Choroid plexus epithelial cell (primary cell): ENCODE measurements at regions not wholly inside any gene's neighbourhood (a gene's known extent, or its start where the extent isn't known, plus 50 kb on each side); places are given as distances from the start of the nearest gene placed in this dataset.

Source experiments
- DNase-seq: peaks from one replicate; pipeline ENCODE4 v3.0.0-alpha.2; 2010; ENCODE audit warnings: low read depth
- H3K4me3 ChIP-seq: 2 replicates; pipeline ENCODE4 v1.5.1; 2011; ENCODE audit warnings: low read depth, mild to moderate bottlenecking, control low read depth, low read length, moderate library complexity
- CTCF ChIP-seq: conservative IDR thresholded peaks from 2 replicates; pipeline ENCODE4 v1.5.1; 2011; ENCODE audit warnings: low read depth, mild to moderate bottlenecking, control low read depth, inconsistent platforms, low read length, moderate library complexity

- DNase-seq = peak; percentile 60
- H3K4me3 ChIP-seq = no peak overlapping the region
- TF ChIP-seq CTCF = no peak
Measured at GRCh38 chr18:44552706-44553105, 128.0 kb upstream of the SETBP1 start.

GRCh38 chr18:44556296-44556695 lies 124.4 kb upstream of the SETBP1 start:
- TF ChIP-seq CTCF = no peak

GRCh38 chr18:44557616-44558151 lies 123.0 kb upstream of the SETBP1 start:
- no peak for DNase-seq

More at GRCh38 chr18:44556296-44556695, 124.4 kb upstream of the SETBP1 start:
- no peak for DNase-seq
- no peak overlapping the region for H3K4me3 ChIP-seq

GRCh38 chr18:44558767-44559166 lies 121.9 kb upstream of the SETBP1 start:
- DNase-seq = no peak
- TF ChIP-seq CTCF = no peak
- no peak overlapping the region for H3K4me3 ChIP-seq

More at GRCh38 chr18:44557616-44558151, 123.0 kb upstream of the SETBP1 start:
- H3K4me3 ChIP-seq = no peak overlapping the region
- no peak for TF ChIP-seq CTCF

- DNase-seq = no peak
- no peak for TF ChIP-seq CTCF
- no peak overlapping the region for H3K4me3 ChIP-seq
Measured at GRCh38 chr18:44562986-44563385, 117.7 kb upstream of the SETBP1 start.

- DNase-seq = peak; percentile 80
- no peak overlapping the region for H3K4me3 ChIP-seq
- TF ChIP-seq CTCF = no peak
Measured at GRCh38 chr18:44564922-44565321, 115.8 kb upstream of the SETBP1 start.

GRCh38 chr18:44568342-44568741 lies 112.3 kb upstream of the SETBP1 start:
- no peak for DNase-seq
- H3K4me3 ChIP-seq = no peak overlapping the region
- no peak for TF ChIP-seq CTCF
